H1 (cell line): ENCODE measurements at regions not wholly inside any gene's neighbourhood (a gene's known extent, or its start where the extent isn't known, plus 50 kb on each side); places are given as distances from the start of the nearest gene placed in this dataset.

ENCODE experiments used
- CTCF ChIA-PET: fragments of 300-600 bp; sonication (Branson Sonifier 250); formaldehyde crosslinking; loops from one replicate; lab custom pipeline; 2021; ENCODE audit not compliant: partially characterized antibody; lab: Charles Lee
- POLR2A ChIA-PET: fragments of 300-600 bp; sonication (Branson Sonifier 250); formaldehyde crosslinking; loops from one replicate; lab custom pipeline; 2021; ENCODE audit warnings: inconsistent platforms; ENCODE audit not compliant: partially characterized antibody; lab: Charles Lee
- DNase-seq, 2 experiments: peaks; one replicate each; pipeline versions ENCODE4 v3.0.0 to v3.0.0-alpha.2; 2010 to 2022; ENCODE audit warnings: low spot score in 2 of 2, low read depth in 1 of 2, mixed read lengths in 1 of 2
- FAIRE-seq: peaks from 2 replicates; lab custom pipeline; 2011; peaks lifted over from hg19 to GRCh38; lab: Jason Lieb, UNC
- H2AFZ ChIP-seq: 2 replicates; pipeline ENCODE4 v1.8.1; 2012; ENCODE audit warnings: low read length, inconsistent platforms
- H2AK5ac ChIP-seq: 2 replicates; pipeline ENCODE4 v1.6.1; 2013; ENCODE audit warnings: low read depth, low read length
- H2BK120ac ChIP-seq: replicated peaks from 2 replicates; pipeline ENCODE3; 2013; ENCODE audit warnings: low read depth, low read length, inconsistent platforms
- H2BK12ac ChIP-seq: 2 replicates; pipeline ENCODE4 v1.6.1; 2013; ENCODE audit warnings: low read depth, low read length
- H2BK15ac ChIP-seq: 2 replicates; pipeline ENCODE4 v1.6.1; 2013; ENCODE audit warnings: low read length
- H2BK20ac ChIP-seq: 2 replicates; pipeline ENCODE4 v1.6.1; 2013; ENCODE audit warnings: low read length
- H2BK5ac ChIP-seq: 2 replicates; pipeline ENCODE4 v1.6.1; 2013; ENCODE audit warnings: low read depth, low read length
- H3K14ac ChIP-seq: 2 replicates; pipeline ENCODE4 v1.6.1; 2013; ENCODE audit warnings: inconsistent platforms; ENCODE audit not compliant: insufficient read length
- H3K18ac ChIP-seq: 2 replicates; pipeline ENCODE4 v1.6.1; 2013; ENCODE audit warnings: low read length; ENCODE audit errors: extremely low read depth
- H3K23ac ChIP-seq: 2 replicates; pipeline ENCODE4 v1.6.1; 2013; ENCODE audit warnings: inconsistent platforms; ENCODE audit not compliant: insufficient read length
- H3K23me2 ChIP-seq: 2 replicates; pipeline ENCODE4 v1.6.1; 2013; ENCODE audit warnings: low read depth, low read length
- H3K27ac ChIP-seq: 2 replicates; pipeline ENCODE4 v1.6.1; 2011; ENCODE audit warnings: low read depth, low read length, inconsistent platforms
- H3K27me3 ChIP-seq, 4 experiments: replicated peaks in 1 of 4; 1 replicate in 1 of 4; 2 replicates in 3 of 4; pipeline versions ENCODE4 v1.6.1 to v1.8.1; 2011 to 2013; ENCODE audit warnings: low read length in 3 of 4, mild to moderate bottlenecking in 3 of 4, inconsistent platforms in 2 of 4, mixed read lengths in 2 of 4, moderate library complexity in 1 of 4; ENCODE audit not compliant: control insufficient read depth in 3 of 4, insufficient read depth in 3 of 4; ENCODE audit errors: extremely low read depth in 1 of 4
- H3K36me3 ChIP-seq, 4 experiments: 2 replicates each; pipeline versions ENCODE4 v1.6.1 to v1.8.1; 2011 to 2013; ENCODE audit warnings: mild to moderate bottlenecking in 4 of 4, low read length in 3 of 4, moderate library complexity in 2 of 4, control low read depth in 1 of 4, inconsistent platforms in 1 of 4; ENCODE audit not compliant: insufficient read depth in 4 of 4, control insufficient read depth in 2 of 4
- H3K4ac ChIP-seq: replicated peaks from 2 replicates; pipeline ENCODE3; 2013; ENCODE audit warnings: low read length, low read depth, mixed read lengths, inconsistent platforms; ENCODE audit not compliant: insufficient read length
- H3K4me1 ChIP-seq, 4 experiments: replicated peaks in 1 of 4; 1 replicate in 1 of 4; 2 replicates in 3 of 4; pipeline versions ENCODE4 v1.6.1 to v1.8.1; 2011 to 2013; ENCODE audit warnings: low read length in 3 of 4, inconsistent platforms in 2 of 4, mixed read lengths in 1 of 4; ENCODE audit not compliant: insufficient read depth in 4 of 4, control insufficient read depth in 3 of 4
- H3K4me2 ChIP-seq, 2 experiments: 2 replicates each; pipeline versions ENCODE4 v1.6.1 to v1.8.1; 2011 to 2013; ENCODE audit warnings: low read depth in 2 of 2, low read length in 2 of 2, control low read depth in 1 of 2, inconsistent platforms in 1 of 2, mild to moderate bottlenecking in 1 of 2; ENCODE audit not compliant: insufficient read depth in 1 of 2
- H3K4me3 ChIP-seq, 4 experiments: fragments of 200-600, 300-600 bp in 1 of 4; sonication (generic), shearing (Covaris generic), sonication (Bioruptor Twin) in 1 of 4; 2 replicates each; pipeline versions ENCODE4 v1.5.1 to v1.8.1; 2011 to 2016; ENCODE audit warnings: low read length in 4 of 4, low read depth in 3 of 4, control low read depth in 2 of 4, inconsistent platforms in 2 of 4, mild to moderate bottlenecking in 2 of 4, mixed read lengths in 1 of 4, moderate library complexity in 1 of 4; ENCODE audit not compliant: insufficient read depth in 2 of 4; ENCODE audit errors: extremely low read depth in 1 of 4
- H3K56ac ChIP-seq: replicated peaks from 2 replicates; pipeline ENCODE3; 2013; ENCODE audit warnings: low read depth, mild to moderate bottlenecking, mixed read lengths, low read length, inconsistent platforms; ENCODE audit not compliant: insufficient read length
- H3K79me1 ChIP-seq: 2 replicates; pipeline ENCODE4 v1.6.1; 2013; ENCODE audit warnings: low read depth, low read length, control low read depth
- H3K79me2 ChIP-seq, 2 experiments: 2 replicates each; pipeline versions ENCODE4 v1.6.1 to v1.8.1; 2012 to 2013; ENCODE audit warnings: low read length in 2 of 2, mild to moderate bottlenecking in 2 of 2, inconsistent platforms in 1 of 2; ENCODE audit not compliant: insufficient read depth in 2 of 2, control insufficient read depth in 1 of 2
- H3K9ac ChIP-seq, 4 experiments: replicated peaks in 1 of 4; 1 replicate in 1 of 4; 2 replicates in 3 of 4; pipeline versions ENCODE4 v1.6.1 to v1.8.1; 2011 to 2013; ENCODE audit warnings: low read depth in 3 of 4, low read length in 3 of 4, control low read depth in 2 of 4, mild to moderate bottlenecking in 2 of 4, moderate library complexity in 2 of 4, inconsistent platforms in 1 of 4; ENCODE audit errors: extremely low read depth in 1 of 4
- H3K9me3 ChIP-seq, 2 experiments: 2 replicates each; pipeline versions ENCODE4 v1.6.1 to v1.8.1; 2012 to 2013; ENCODE audit warnings: mild to moderate bottlenecking in 2 of 2, moderate library complexity in 2 of 2, control low read depth in 1 of 2, inconsistent platforms in 1 of 2, low read depth in 1 of 2, low read length in 1 of 2, mixed read lengths in 1 of 2; ENCODE audit not compliant: insufficient read depth in 2 of 2
- H4K20me1 ChIP-seq, 2 experiments: replicated peaks in 1 of 2; 2 replicates each; pipeline versions ENCODE3 to v1.8.1; 2011 to 2013; ENCODE audit warnings: inconsistent platforms in 2 of 2, low read length in 2 of 2, mild to moderate bottlenecking in 1 of 2; ENCODE audit not compliant: insufficient read depth in 2 of 2, control insufficient read depth in 1 of 2
- H4K5ac ChIP-seq: 2 replicates; pipeline ENCODE4 v1.6.1; 2013; ENCODE audit warnings: low read length, low read depth, mixed read lengths, inconsistent platforms; ENCODE audit not compliant: insufficient read length
- H4K8ac ChIP-seq: 2 replicates; pipeline ENCODE4 v1.8.0; 2013; ENCODE audit warnings: mild to moderate bottlenecking, moderate library complexity, low read length, inconsistent platforms; ENCODE audit not compliant: insufficient read depth; ENCODE audit errors: extremely low read depth
- H4K91ac ChIP-seq: replicated peaks from 2 replicates; pipeline ENCODE3; 2013; ENCODE audit warnings: low read length, mixed read lengths, inconsistent platforms; ENCODE audit not compliant: insufficient read length
- EZH2 ChIP-seq: fragments of 200-600 bp; sonication (generic); IDR thresholded peaks from 2 replicates; pipeline ENCODE4 v1.7.1; 2012; ENCODE audit warnings: low read depth, mild to moderate bottlenecking, moderate library complexity, low read length, inconsistent platforms; ENCODE audit not compliant: severe bottlenecking
- GTF2F1 ChIP-seq: IDR thresholded peaks from 2 replicates; pipeline ENCODE4 v1.6.1; 2012; ENCODE audit warnings: low read depth, low read length, improper control_type of control experiment, borderline replicate concordance
- MAFK ChIP-seq: IDR thresholded peaks from 2 replicates; pipeline ENCODE4 v1.6.1; 2012; ENCODE audit warnings: low read depth, mild to moderate bottlenecking, improper control_type of control experiment, low read length
- POLR2AphosphoS5 ChIP-seq: IDR thresholded peaks from 2 replicates; pipeline ENCODE4 v1.6.1; 2011; ENCODE audit warnings: low read depth, low read length
- RBBP5 ChIP-seq: IDR thresholded peaks from 2 replicates; pipeline ENCODE4 v1.7.1; 2012; ENCODE audit warnings: low read depth, mild to moderate bottlenecking, inconsistent platforms, low read length, moderate library complexity, borderline replicate concordance
- SIX5 ChIP-seq: IDR thresholded peaks from 2 replicates; pipeline ENCODE4 v1.6.1; 2011; ENCODE audit warnings: mild to moderate bottlenecking, low read depth, low read length
- ZNF274 ChIP-seq: IDR thresholded peaks from 2 replicates; pipeline ENCODE4 v1.7.0; 2012; ENCODE audit warnings: low read length, borderline replicate concordance; ENCODE audit errors: extremely low read depth
- WGBS, 2 experiments: shearing (Covaris generic) in 1 of 2; methylation state at CpG; one replicate each; pipeline versions ENCODE4 v1.1.6 to v1.1.7; 2013 to 2015; ENCODE audit warnings: low lambda C conversion rate in 2 of 2, mixed read lengths in 2 of 2, inconsistent platforms in 1 of 2, low coverage in 1 of 2, missing lambda C conversion rate in 1 of 2; ENCODE audit not compliant: insufficient replicate concordance in 2 of 2, insufficient coverage in 1 of 2, insufficient read length in 1 of 2; ENCODE audit errors: extremely low coverage in 1 of 2, missing lambda C conversion rate in 1 of 2; 5-methylcytosine and 5-hydroxymethylcytosine counted together

DNA sequence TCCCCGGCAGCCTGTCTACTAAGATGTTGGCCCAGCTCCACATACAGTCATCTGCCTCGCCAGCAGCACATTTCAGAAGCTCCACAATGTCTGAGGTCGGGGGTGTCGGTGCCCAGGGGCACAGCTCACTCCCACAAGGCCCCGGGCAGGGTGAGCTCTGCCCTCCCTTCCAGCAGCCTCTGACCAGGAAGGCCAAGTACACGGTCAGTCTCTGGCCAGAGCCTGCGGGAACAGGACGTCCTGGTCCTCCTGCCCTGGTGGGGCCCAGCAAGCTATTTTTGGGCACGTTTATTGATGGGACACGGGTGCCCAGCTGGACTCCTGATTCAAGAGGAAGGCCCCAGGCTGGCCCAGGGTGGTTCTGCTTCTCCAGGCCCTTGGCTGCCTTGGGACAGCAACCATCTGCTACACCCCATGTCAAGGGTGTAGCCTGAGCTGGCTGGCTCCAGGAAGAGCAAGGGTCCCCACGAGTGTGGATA, 114.9 kb upstream of the PTPN1 start:
- no peak overlapping the region for H3K4me2 ChIP-seq
- H3K4ac ChIP-seq = no peak overlapping the region
- H3K9ac ChIP-seq = no peak overlapping the region
- H2AK5ac ChIP-seq = no peak overlapping the region
- no peak overlapping the region for H2AFZ ChIP-seq
- no peak overlapping the region for H2BK120ac ChIP-seq
- ChIA-PET POLR2A (no interaction called here), CTCF (interaction anchor here (0.6 to 2.7 kb wide), 7 partner anchors 38 to 209 kb away, joined by 3 to 8 read pairs (median 3); no protein-coding TSS in a partner anchor)
- no peak overlapping the region for H2BK5ac ChIP-seq
- H3K79me1 ChIP-seq = no peaks in the 10 kb centered on the region
- no peaks in the 10 kb centered on the region for H4K20me1 ChIP-seq
- H3K4me1 ChIP-seq = no peaks in the 10 kb centered on the region
- H2BK15ac ChIP-seq = no peak overlapping the region
- no peak overlapping the region for H2BK12ac ChIP-seq
- WGBS, 2 experiments = 79% methylated on average over 10 of the region's 11 CpGs; no CpG with 5 or more reads in 1 of the 2 experiments
- H4K5ac ChIP-seq = no peak overlapping the region
- H3K23me2 ChIP-seq = peaks cover 1% of the 10 kb centered on the region; the same call in 1 of the 2 replicates
- no peak overlapping the region for H3K56ac ChIP-seq
- H3K27ac ChIP-seq = no peak overlapping the region
- H3K23ac ChIP-seq = no peak overlapping the region
- no peaks in the 10 kb centered on the region for H3K79me2 ChIP-seq
- no peak overlapping the region for H4K91ac ChIP-seq
- H3K14ac ChIP-seq = no peak overlapping the region
- no peak overlapping the region for H3K18ac ChIP-seq
- no peak overlapping the region for H2BK20ac ChIP-seq
- TF ChIP-seq EZH2 (no peak), POLR2AphosphoS5 (no peak), ZNF274 (no peak), SIX5 (no peak), MAFK (no peak), RBBP5 (no peak), GTF2F1 (no peak)
- no peaks in the 10 kb centered on the region for H3K36me3 ChIP-seq
- no peaks in the 10 kb centered on the region for H3K27me3 ChIP-seq
- H4K8ac ChIP-seq = no peak overlapping the region
- DNase-seq (no peak), FAIRE-seq (no peak)
- H3K9me3 ChIP-seq = no peaks in the 10 kb centered on the region
- H3K4me3 ChIP-seq = no peak overlapping the region
